ENCODE measurements at regions not wholly inside any gene's neighbourhood (a gene's known extent, or its start where the extent isn't known, plus 50 kb on each side); places are given as distances from the start of the nearest gene placed in this dataset.

- no peak overlapping the region for H3K27ac ChIP-seq (ENCODE audit: low read length)
- H3K9me3 ChIP-seq (ENCODE audit: control insufficient read depth in 1 of 2, low read length in 2 of 2): peaks cover 0 to 9% of the 10 kb centered on the region in 2 donors
- no peak overlapping the region for H3K4me3 ChIP-seq (ENCODE audit: low read depth in 1 of 2, low read length in 2 of 2)
- no peaks in the 10 kb centered on the region for H3K4me1 ChIP-seq (ENCODE audit: control insufficient read depth in 1 of 2, insufficient read depth in 2 of 2, low read length in 2 of 2)
- no peaks in the 10 kb centered on the region for H3K36me3 ChIP-seq (ENCODE audit: control insufficient read depth in 1 of 2, insufficient read depth in 2 of 2, low read length in 2 of 2)
- no peaks in the 10 kb centered on the region for H3K27me3 ChIP-seq (ENCODE audit: low read depth, low read length)
Measured at GRCh38 chr12:19726122-19726521, 286.8 kb downstream of the AEBP2 start.

- H3K27me3 ChIP-seq (ENCODE audit: low read depth, low read length): no peaks in the 10 kb centered on the region
- peaks cover 0 to 9% of the 10 kb centered on the region in 2 donors for H3K9me3 ChIP-seq (ENCODE audit: control insufficient read depth in 1 of 2, low read length in 2 of 2)
- no peak overlapping the region for H3K27ac ChIP-seq (ENCODE audit: low read length)
- H3K36me3 ChIP-seq (ENCODE audit: control insufficient read depth in 1 of 2, insufficient read depth in 2 of 2, low read length in 2 of 2): no peaks in the 10 kb centered on the region
- H3K4me1 ChIP-seq (ENCODE audit: control insufficient read depth in 1 of 2, insufficient read depth in 2 of 2, low read length in 2 of 2): no peaks in the 10 kb centered on the region
- H3K4me3 ChIP-seq (ENCODE audit: low read depth in 1 of 2, low read length in 2 of 2): no peak overlapping the region
Measured at GRCh38 chr12:19726592-19726991, 287.3 kb downstream of the AEBP2 start.

GRCh38 chr12:19737019-19737418, 297.7 kb downstream of the AEBP2 start:
- Histone ChIP-seq H3K36me3 (ENCODE audit: control insufficient read depth in 1 of 2, insufficient read depth in 2 of 2, low read length in 2 of 2) (no peaks in the 10 kb centered on the region), H3K9me3 (ENCODE audit: control insufficient read depth in 1 of 2, low read length in 2 of 2) (no peaks in the 10 kb centered on the region), H3K27ac (ENCODE audit: low read length) (no peak overlapping the region), H3K27me3 (ENCODE audit: low read depth, low read length) (no peaks in the 10 kb centered on the region), H3K4me1 (ENCODE audit: control insufficient read depth in 1 of 2, insufficient read depth in 2 of 2, low read length in 2 of 2) (no peaks in the 10 kb centered on the region), H3K4me3 (ENCODE audit: low read depth in 1 of 2, low read length in 2 of 2) (no peak overlapping the region)

GRCh38 chr12:19739195-19739776, 300.0 kb downstream of the AEBP2 start:
- Histone ChIP-seq H3K27ac (ENCODE audit: low read length) (no peak overlapping the region), H3K4me3 (ENCODE audit: low read depth in 1 of 2, low read length in 2 of 2) (no peak overlapping the region), H3K9me3 (ENCODE audit: control insufficient read depth in 1 of 2, low read length in 2 of 2) (no peaks in the 10 kb centered on the region), H3K36me3 (ENCODE audit: control insufficient read depth in 1 of 2, insufficient read depth in 2 of 2, low read length in 2 of 2) (no peaks in the 10 kb centered on the region), H3K4me1 (ENCODE audit: control insufficient read depth in 1 of 2, insufficient read depth in 2 of 2, low read length in 2 of 2) (no peaks in the 10 kb centered on the region), H3K27me3 (ENCODE audit: low read depth, low read length) (no peaks in the 10 kb centered on the region)

GRCh38 chr12:19740472-19741131, 301.3 kb downstream of the AEBP2 start:
- Histone ChIP-seq H3K27ac (ENCODE audit: low read length) (no peak overlapping the region), H3K4me1 (ENCODE audit: control insufficient read depth in 1 of 2, insufficient read depth in 2 of 2, low read length in 2 of 2) (no peaks in the 10 kb centered on the region), H3K27me3 (ENCODE audit: low read depth, low read length) (no peaks in the 10 kb centered on the region), H3K9me3 (ENCODE audit: control insufficient read depth in 1 of 2, low read length in 2 of 2) (no peaks in the 10 kb centered on the region), H3K36me3 (ENCODE audit: control insufficient read depth in 1 of 2, insufficient read depth in 2 of 2, low read length in 2 of 2) (no peaks in the 10 kb centered on the region), H3K4me3 (ENCODE audit: low read depth in 1 of 2, low read length in 2 of 2) (no peak overlapping the region)

- no peak overlapping the region for H3K4me3 ChIP-seq (ENCODE audit: low read depth in 1 of 2, low read length in 2 of 2)
- H3K4me1 ChIP-seq (ENCODE audit: control insufficient read depth in 1 of 2, insufficient read depth in 2 of 2, low read length in 2 of 2): no peaks in the 10 kb centered on the region
- no peaks in the 10 kb centered on the region for H3K9me3 ChIP-seq (ENCODE audit: control insufficient read depth in 1 of 2, low read length in 2 of 2)
- no peaks in the 10 kb centered on the region for H3K36me3 ChIP-seq (ENCODE audit: control insufficient read depth in 1 of 2, insufficient read depth in 2 of 2, low read length in 2 of 2)
- no peak overlapping the region for H3K27ac ChIP-seq (ENCODE audit: low read length)
- no peaks in the 10 kb centered on the region for H3K27me3 ChIP-seq (ENCODE audit: low read depth, low read length)
Measured at GRCh38 chr12:19741132-19741489, 301.8 kb downstream of the AEBP2 start.

- H3K27ac ChIP-seq (ENCODE audit: low read length): no peak overlapping the region
Measured at GRCh38 chr12:19744705-19745218, 305.5 kb downstream of the AEBP2 start.

GRCh38 chr12:19746471-19746870, 307.2 kb downstream of the AEBP2 start:
- no peaks in the 10 kb centered on the region for H3K4me1 ChIP-seq (ENCODE audit: control insufficient read depth in 1 of 2, insufficient read depth in 2 of 2, low read length in 2 of 2)
- H3K36me3 ChIP-seq (ENCODE audit: control insufficient read depth in 1 of 2, insufficient read depth in 2 of 2, low read length in 2 of 2): no peaks in the 10 kb centered on the region
- no peak overlapping the region for H3K4me3 ChIP-seq (ENCODE audit: low read depth in 1 of 2, low read length in 2 of 2)
- no peaks in the 10 kb centered on the region for H3K9me3 ChIP-seq (ENCODE audit: control insufficient read depth in 1 of 2, low read length in 2 of 2)
- H3K27me3 ChIP-seq (ENCODE audit: low read depth, low read length): no peaks in the 10 kb centered on the region
- no peak overlapping the region for H3K27ac ChIP-seq (ENCODE audit: low read length)

More at GRCh38 chr12:19744705-19745218, 305.5 kb downstream of the AEBP2 start:
- Histone ChIP-seq H3K4me3 (ENCODE audit: low read depth in 1 of 2, low read length in 2 of 2) (no peak overlapping the region), H3K36me3 (ENCODE audit: control insufficient read depth in 1 of 2, insufficient read depth in 2 of 2, low read length in 2 of 2) (no peaks in the 10 kb centered on the region), H3K9me3 (ENCODE audit: control insufficient read depth in 1 of 2, low read length in 2 of 2) (no peaks in the 10 kb centered on the region), H3K4me1 (ENCODE audit: control insufficient read depth in 1 of 2, insufficient read depth in 2 of 2, low read length in 2 of 2) (no peaks in the 10 kb centered on the region), H3K27me3 (ENCODE audit: low read depth, low read length) (no peaks in the 10 kb centered on the region)

GRCh38 chr12:19749906-19750574, 310.7 kb downstream of the AEBP2 start:
- H3K36me3 ChIP-seq (ENCODE audit: control insufficient read depth in 1 of 2, insufficient read depth in 2 of 2, low read length in 2 of 2): no peaks in the 10 kb centered on the region
- no peaks in the 10 kb centered on the region for H3K27me3 ChIP-seq (ENCODE audit: low read depth, low read length)
- no peak overlapping the region for H3K27ac ChIP-seq (ENCODE audit: low read length)
- no peak overlapping the region for H3K4me3 ChIP-seq (ENCODE audit: low read depth in 1 of 2, low read length in 2 of 2)
- peaks cover 0 to 11% of the 10 kb centered on the region in 2 donors for H3K9me3 ChIP-seq (ENCODE audit: control insufficient read depth in 1 of 2, low read length in 2 of 2)
- H3K4me1 ChIP-seq (ENCODE audit: control insufficient read depth in 1 of 2, insufficient read depth in 2 of 2, low read length in 2 of 2): no peaks in the 10 kb centered on the region

GRCh38 chr12:19751078-19751477, 311.8 kb downstream of the AEBP2 start:
- Histone ChIP-seq H3K27me3 (ENCODE audit: low read depth, low read length) (no peaks in the 10 kb centered on the region), H3K9me3 (ENCODE audit: control insufficient read depth in 1 of 2, low read length in 2 of 2) (peaks cover 0 to 11% of the 10 kb centered on the region in 2 donors), H3K4me1 (ENCODE audit: control insufficient read depth in 1 of 2, insufficient read depth in 2 of 2, low read length in 2 of 2) (no peaks in the 10 kb centered on the region), H3K4me3 (ENCODE audit: low read depth in 1 of 2, low read length in 2 of 2) (no peak overlapping the region), H3K27ac (ENCODE audit: low read length) (no peak overlapping the region), H3K36me3 (ENCODE audit: control insufficient read depth in 1 of 2, insufficient read depth in 2 of 2, low read length in 2 of 2) (no peaks in the 10 kb centered on the region)

GRCh38 chr12:19752712-19753111, 313.4 kb downstream of the AEBP2 start:
- H3K27ac ChIP-seq (ENCODE audit: low read length): no peak overlapping the region
- peaks cover 0 to 11% of the 10 kb centered on the region in 2 donors for H3K9me3 ChIP-seq (ENCODE audit: control insufficient read depth in 1 of 2, low read length in 2 of 2)
- no peak overlapping the region for H3K4me3 ChIP-seq (ENCODE audit: low read depth in 1 of 2, low read length in 2 of 2)
- no peaks in the 10 kb centered on the region for H3K4me1 ChIP-seq (ENCODE audit: control insufficient read depth in 1 of 2, insufficient read depth in 2 of 2, low read length in 2 of 2)
- H3K27me3 ChIP-seq (ENCODE audit: low read depth, low read length): no peaks in the 10 kb centered on the region
- no peaks in the 10 kb centered on the region for H3K36me3 ChIP-seq (ENCODE audit: control insufficient read depth in 1 of 2, insufficient read depth in 2 of 2, low read length in 2 of 2)

Data from muscle layer of duodenum (tissue), 2 donors.